ENCODE measurements at regions not wholly inside any gene's neighbourhood (a gene's known extent, or its start where the extent isn't known, plus 50 kb on each side); places are given as distances from the start of the nearest gene placed in this dataset.

GRCh38 chr16:85401917-85402766 is 211.0 kb upstream of the GSE1 start:
- DNase-seq (ENCODE audit: low read depth): no peak

- DNase-seq (ENCODE audit: low read depth): no peak
These were observed 210.0 kb upstream of the GSE1 start for GRCh38 chr16:85402910-85403692.

- no peak for DNase-seq (ENCODE audit: low read depth)
These were observed 209.4 kb upstream of the GSE1 start for GRCh38 chr16:85403693-85404092.

- DNase-seq (ENCODE audit: low read depth): no peak
These were observed 200.1 kb upstream of the GSE1 start for GRCh38 chr16:85412911-85413520.

- DNase-seq (ENCODE audit: low read depth): no peak
These were observed 199.1 kb upstream of the GSE1 start for GRCh38 chr16:85413691-85414663.

GRCh38 chr16:85415196-85416090 is 197.7 kb upstream of the GSE1 start:
- DNase-seq (ENCODE audit: low read depth): no peak

- no peak for DNase-seq (ENCODE audit: low read depth)
These were observed 196.7 kb upstream of the GSE1 start for GRCh38 chr16:85416228-85417109.

GRCh38 chr16:85417156-85417860 is 195.8 kb upstream of the GSE1 start:
- DNase-seq (ENCODE audit: low read depth): no peak

GRCh38 chr16:85418978-85419491 is 194.1 kb upstream of the GSE1 start:
- DNase-seq (ENCODE audit: low read depth): no peak

GRCh38 chr16:85419503-85420408 is 193.4 kb upstream of the GSE1 start:
- no peak for DNase-seq (ENCODE audit: low read depth)

GRCh38 chr16:85420501-85421337 is 192.4 kb upstream of the GSE1 start:
- DNase-seq (ENCODE audit: low read depth): no peak

GRCh38 chr16:85421338-85422195 is 191.6 kb upstream of the GSE1 start:
- DNase-seq (ENCODE audit: low read depth): no peak

GRCh38 chr16:85422196-85422631 is 190.9 kb upstream of the GSE1 start:
- no peak for DNase-seq (ENCODE audit: low read depth)

GRCh38 chr16:85422632-85423550 is 190.2 kb upstream of the GSE1 start:
- DNase-seq (ENCODE audit: low read depth): no peak

GRCh38 chr16:85423631-85424030 is 189.5 kb upstream of the GSE1 start:
- no peak for DNase-seq (ENCODE audit: low read depth)

All from fibroblast of gingiva (primary cell).